OCI-LY7 (cell line): ENCODE measurements at regions not wholly inside any gene's neighbourhood (a gene's known extent, or its start where the extent isn't known, plus 50 kb on each side); places are given as distances from the start of the nearest gene placed in this dataset.

Experiments used
- BruUV-seq: library from RNA; stranded (reverse); fragments of 400-500 nt; replicated peaks from 2 replicates; lab custom pipeline; 2021; lab: Mats Ljungman, UMichigan
- CTCF ChIA-PET: fragments of 300-600 bp; sonication (Branson Sonifier 250); formaldehyde crosslinking; loops from one replicate; lab custom pipeline; 2022; ENCODE audit warnings: antibody characterized with exemption; ENCODE audit not compliant: unreplicated experiment; lab: Charles Lee
- POLR2A ChIA-PET: fragments of 300-600 bp; sonication (Branson Sonifier 250); formaldehyde crosslinking; loops from one replicate; lab custom pipeline; 2022; ENCODE audit warnings: antibody characterized with exemption; lab: Charles Lee
- DNase-seq: peaks from one replicate; pipeline ENCODE4 v3.0.0-alpha.2; 2015; ENCODE audit warnings: low spot score
- H2AFZ ChIP-seq: fragments of 200-600 bp; sonication (generic), shearing (Covaris generic); 2 replicates; pipeline ENCODE4 v1.6.1; 2014; ENCODE audit warnings: mild to moderate bottlenecking, antibody characterized with exemption, low read length, moderate library complexity
- H3K27ac ChIP-seq: fragments of 200-600 bp; sonication (generic); 2 replicates; pipeline ENCODE4 v1.5.1; 2014; ENCODE audit warnings: mixed run types, low read depth, mild to moderate bottlenecking, moderate library complexity, low read length, inconsistent platforms; ENCODE audit not compliant: poor library complexity, severe bottlenecking
- H3K36me3 ChIP-seq: fragments of 200-600 bp; sonication (generic); 2 replicates; pipeline ENCODE4 v1.6.1; 2014; ENCODE audit warnings: mild to moderate bottlenecking, antibody characterized with exemption, low read length, moderate library complexity, mixed read lengths; ENCODE audit not compliant: insufficient read depth
- H3K4me1 ChIP-seq: fragments of 200-600 bp; sonication (generic); 2 replicates; pipeline ENCODE4 v1.5.1; 2014; ENCODE audit warnings: mild to moderate bottlenecking, low read length; ENCODE audit not compliant: insufficient read depth, poor library complexity, severe bottlenecking
- H3K4me2 ChIP-seq: fragments of 200-600 bp; sonication (generic); 2 replicates; pipeline ENCODE4 v1.6.1; 2014; ENCODE audit warnings: mild to moderate bottlenecking, low read length
- H3K4me3 ChIP-seq: fragments of 200-600 bp; sonication (generic); 2 replicates; pipeline ENCODE4 v1.5.1; 2014; ENCODE audit warnings: mild to moderate bottlenecking, low read depth, low read length; ENCODE audit not compliant: poor library complexity, severe bottlenecking
- H3K79me2 ChIP-seq: fragments of 200-600 bp; sonication (generic); 2 replicates; pipeline ENCODE4 v1.6.1; 2016; ENCODE audit warnings: low read depth, mild to moderate bottlenecking, low read length, moderate library complexity, mixed read lengths; ENCODE audit not compliant: insufficient read depth
- H3K9me2 ChIP-seq: fragments of 200-600 bp; sonication (generic); 2 replicates; pipeline ENCODE4 v1.6.1; 2016; ENCODE audit warnings: mild to moderate bottlenecking, low read length, mixed read lengths; ENCODE audit not compliant: insufficient read depth
- H3K9me3 ChIP-seq: fragments of 200-600 bp; sonication (generic); 2 replicates; pipeline ENCODE4 v1.6.1; 2014; ENCODE audit warnings: mild to moderate bottlenecking, mixed run types, low read length, mixed read lengths
- H4K20me1 ChIP-seq: fragments of 200-600 bp; sonication (generic); 2 replicates; pipeline ENCODE4 v1.6.1; 2014; ENCODE audit warnings: mild to moderate bottlenecking, antibody characterized with exemption, low read length, moderate library complexity, mixed read lengths; ENCODE audit not compliant: insufficient read depth
- EZH2phosphoT487 ChIP-seq: fragments of 200-600 bp; sonication (generic); IDR thresholded peaks from 2 replicates; pipeline ENCODE4 v1.6.1; 2018; ENCODE audit warnings: low read depth, borderline replicate concordance, mild to moderate bottlenecking, mixed run types, antibody characterized with exemption, low read length, moderate library complexity, mixed read lengths
- intact Hi-C: fragments of 100-400 bp; cut with micrococcal nuclease; formaldehyde crosslinking; loops from one replicate; pipeline ENCODE4 v1.10.0; 2022; ENCODE audit not compliant: unreplicated experiment
- TF ChIP-seq, protein P1 (sequence below): fragments of 200-600 bp; sonication (generic); conservative IDR thresholded peaks from 2 replicates; pipeline ENCODE4 v1.5.1; 2014; ENCODE audit warnings: mild to moderate bottlenecking, antibody characterized with exemption, low read length, moderate library complexity, mixed read lengths

DNA sequence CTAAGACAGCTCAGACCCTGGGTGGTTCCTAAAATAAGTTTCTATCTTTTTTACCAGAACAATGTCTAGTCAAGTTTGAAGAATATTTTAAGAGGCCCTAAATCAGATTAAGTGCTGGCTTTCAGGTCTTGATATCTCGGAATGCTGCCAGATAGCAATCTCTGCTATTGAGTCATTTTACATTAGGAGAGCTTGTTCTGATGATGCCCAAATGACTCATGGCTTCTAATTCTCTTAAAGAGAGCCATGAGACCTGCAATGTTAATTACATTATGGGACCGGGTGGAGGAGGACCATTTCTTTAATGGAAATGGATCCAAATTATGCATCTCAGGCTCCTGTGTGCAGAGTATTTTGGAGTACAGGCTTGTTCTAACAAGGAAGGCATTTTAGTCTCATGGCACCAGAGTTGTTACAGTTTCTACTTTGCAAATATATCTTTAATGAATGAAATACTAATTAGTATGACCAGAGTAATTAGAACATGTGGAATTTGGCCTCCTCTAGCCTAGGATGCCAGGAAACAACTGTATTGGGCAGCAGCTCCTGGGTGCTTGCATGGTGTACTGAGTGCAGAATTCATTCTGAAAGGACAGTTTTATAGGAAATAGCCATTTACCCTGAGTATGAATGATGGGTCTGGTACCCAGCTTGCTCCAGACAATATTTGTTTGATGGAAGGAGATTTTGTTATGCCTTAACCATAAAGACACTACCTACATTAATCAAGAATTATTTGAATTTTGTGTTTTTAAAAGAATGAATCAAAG is 94.0 kb upstream of the SULT1C3 start:
- BruUV-seq: no TSS peak
- no peak overlapping the region for H3K4me2 ChIP-seq
- POLR2A ChIA-PET: no interaction called here

DNA sequence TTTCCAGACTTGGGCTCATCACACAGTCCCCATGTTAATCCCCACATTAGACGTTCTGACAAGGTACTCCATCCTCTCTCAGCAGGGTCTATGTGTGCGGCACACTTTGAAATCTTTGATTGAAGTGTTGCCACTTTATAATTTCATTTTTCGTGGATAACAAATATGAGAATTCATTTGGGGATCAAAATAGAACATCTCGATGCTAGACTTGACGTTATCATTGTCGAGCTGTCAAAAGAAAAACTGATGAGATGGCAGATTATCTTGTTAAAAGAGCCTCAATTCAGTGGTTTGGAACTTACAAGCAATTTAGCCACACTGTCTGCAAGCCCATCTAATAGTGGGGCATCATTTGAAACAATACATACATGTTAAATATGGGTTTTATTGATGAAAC is 91.2 kb upstream of the SULT1C3 start:
- no peaks in the 10 kb centered on the region for H3K9me3 ChIP-seq
- no peaks in the 10 kb centered on the region for H4K20me1 ChIP-seq
- H3K9me2 ChIP-seq: no peaks in the 10 kb centered on the region
- H3K4me1 ChIP-seq: no peaks in the 10 kb centered on the region
- no peak for DNase-seq
- H3K4me3 ChIP-seq: no peak overlapping the region
- BruUV-seq: no TSS peak
- H3K36me3 ChIP-seq: no peaks in the 10 kb centered on the region
- no peaks in the 10 kb centered on the region for H3K79me2 ChIP-seq
- TF ChIP-seq, protein P1, sequence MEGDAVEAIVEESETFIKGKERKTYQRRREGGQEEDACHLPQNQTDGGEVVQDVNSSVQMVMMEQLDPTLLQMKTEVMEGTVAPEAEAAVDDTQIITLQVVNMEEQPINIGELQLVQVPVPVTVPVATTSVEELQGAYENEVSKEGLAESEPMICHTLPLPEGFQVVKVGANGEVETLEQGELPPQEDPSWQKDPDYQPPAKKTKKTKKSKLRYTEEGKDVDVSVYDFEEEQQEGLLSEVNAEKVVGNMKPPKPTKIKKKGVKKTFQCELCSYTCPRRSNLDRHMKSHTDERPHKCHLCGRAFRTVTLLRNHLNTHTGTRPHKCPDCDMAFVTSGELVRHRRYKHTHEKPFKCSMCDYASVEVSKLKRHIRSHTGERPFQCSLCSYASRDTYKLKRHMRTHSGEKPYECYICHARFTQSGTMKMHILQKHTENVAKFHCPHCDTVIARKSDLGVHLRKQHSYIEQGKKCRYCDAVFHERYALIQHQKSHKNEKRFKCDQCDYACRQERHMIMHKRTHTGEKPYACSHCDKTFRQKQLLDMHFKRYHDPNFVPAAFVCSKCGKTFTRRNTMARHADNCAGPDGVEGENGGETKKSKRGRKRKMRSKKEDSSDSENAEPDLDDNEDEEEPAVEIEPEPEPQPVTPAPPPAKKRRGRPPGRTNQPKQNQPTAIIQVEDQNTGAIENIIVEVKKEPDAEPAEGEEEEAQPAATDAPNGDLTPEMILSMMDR: no peak
- TF ChIP-seq EZH2phosphoT487: no peak
- intact Hi-C loops: no loop called here
- no peak overlapping the region for H3K27ac ChIP-seq
- ChIA-PET CTCF (no interaction called here), POLR2A (no interaction called here)
- no peak overlapping the region for H3K4me2 ChIP-seq
- no peak overlapping the region for H2AFZ ChIP-seq

More for the DNA sequence above, 94.0 kb upstream of the SULT1C3 start:
- CTCF ChIA-PET: no interaction called here
- H3K9me2 ChIP-seq: no peaks in the 10 kb centered on the region
- no peak overlapping the region for H2AFZ ChIP-seq
- H3K36me3 ChIP-seq: no peaks in the 10 kb centered on the region
- no peaks in the 10 kb centered on the region for H3K4me1 ChIP-seq
- no peak overlapping the region for H3K4me3 ChIP-seq
- no peaks in the 10 kb centered on the region for H3K9me3 ChIP-seq
- intact Hi-C loops: no loop called here
- no peaks in the 10 kb centered on the region for H4K20me1 ChIP-seq
- DNase-seq: no peak
- H3K79me2 ChIP-seq: no peaks in the 10 kb centered on the region
- no peak overlapping the region for H3K27ac ChIP-seq
- TF ChIP-seq EZH2phosphoT487: no peak
- TF ChIP-seq, protein P1: no peak

DNA sequence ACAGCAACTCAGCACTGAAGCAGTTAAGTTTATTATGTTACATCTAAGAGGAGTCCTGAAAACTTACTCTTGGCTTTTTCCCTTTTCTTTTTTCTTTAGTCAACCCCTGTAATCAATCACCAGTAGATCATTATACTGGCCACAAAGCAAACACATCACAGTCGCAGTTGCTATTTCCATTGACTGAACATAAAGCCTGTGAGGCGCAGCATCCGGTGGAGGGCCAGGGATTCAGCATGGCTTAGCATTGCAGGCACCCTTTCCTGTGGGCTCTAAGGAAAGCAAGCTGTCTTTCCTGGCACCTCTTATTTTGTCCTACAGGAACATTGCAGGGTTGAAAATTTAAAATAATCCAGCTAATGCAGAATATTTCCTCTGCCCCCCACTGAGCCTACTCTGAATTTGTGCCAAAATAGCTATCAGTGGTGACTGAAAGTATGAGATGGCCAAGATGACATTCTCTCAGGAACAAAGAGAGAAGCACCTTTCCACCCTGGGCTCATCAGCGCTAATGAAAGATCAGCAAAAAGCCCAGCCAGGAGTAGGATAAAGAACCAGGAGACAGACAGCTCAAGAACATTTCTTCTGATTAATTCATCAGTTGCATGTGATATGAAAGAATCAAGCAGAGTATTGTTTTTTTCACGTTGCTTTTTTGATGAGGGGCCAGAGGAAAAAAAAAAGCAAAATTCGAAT is 85.3 kb upstream of the SULT1C3 start:
- no peak overlapping the region for H3K4me3 ChIP-seq
- H3K27ac ChIP-seq: no peak overlapping the region
- no peaks in the 10 kb centered on the region for H3K9me3 ChIP-seq
- H3K79me2 ChIP-seq: no peaks in the 10 kb centered on the region
- H2AFZ ChIP-seq: no peak overlapping the region
- DNase-seq: no peak
- intact Hi-C loops: no loop called here
- H3K9me2 ChIP-seq: no peaks in the 10 kb centered on the region
- TF ChIP-seq, protein P1: no peak
- no peak for TF ChIP-seq EZH2phosphoT487
- no TSS peak for BruUV-seq
- no peaks in the 10 kb centered on the region for H3K4me1 ChIP-seq
- ChIA-PET POLR2A (no interaction called here), CTCF (no interaction called here)
- no peaks in the 10 kb centered on the region for H3K36me3 ChIP-seq
- no peak overlapping the region for H3K4me2 ChIP-seq
- no peaks in the 10 kb centered on the region for H4K20me1 ChIP-seq
